ENCODE measurements at regions not wholly inside any gene's neighbourhood (a gene's known extent, or its start where the extent isn't known, plus 50 kb on each side); places are given as distances from the start of the nearest gene placed in this dataset.

DNA sequence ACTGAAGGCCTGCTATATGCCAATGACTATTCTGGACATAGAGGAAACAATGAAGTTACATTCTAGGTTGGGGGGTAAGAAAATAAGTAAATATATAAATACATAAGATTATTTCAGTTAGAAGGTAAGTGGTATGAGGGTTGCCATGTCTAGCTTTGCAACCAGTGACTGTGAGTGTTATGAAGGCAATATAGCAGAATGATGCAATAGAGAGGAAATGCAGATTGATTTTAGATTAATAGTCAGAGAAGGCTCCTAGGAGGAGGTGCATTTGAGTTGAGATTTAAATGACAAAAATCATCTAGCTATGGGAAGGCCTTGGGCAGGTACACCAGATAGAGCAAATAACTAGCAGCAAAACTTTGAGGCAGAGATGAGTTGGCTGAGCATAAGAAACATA, 243.2 kb downstream of the FBXO8 start:
- TF ChIP-seq, protein P1, sequence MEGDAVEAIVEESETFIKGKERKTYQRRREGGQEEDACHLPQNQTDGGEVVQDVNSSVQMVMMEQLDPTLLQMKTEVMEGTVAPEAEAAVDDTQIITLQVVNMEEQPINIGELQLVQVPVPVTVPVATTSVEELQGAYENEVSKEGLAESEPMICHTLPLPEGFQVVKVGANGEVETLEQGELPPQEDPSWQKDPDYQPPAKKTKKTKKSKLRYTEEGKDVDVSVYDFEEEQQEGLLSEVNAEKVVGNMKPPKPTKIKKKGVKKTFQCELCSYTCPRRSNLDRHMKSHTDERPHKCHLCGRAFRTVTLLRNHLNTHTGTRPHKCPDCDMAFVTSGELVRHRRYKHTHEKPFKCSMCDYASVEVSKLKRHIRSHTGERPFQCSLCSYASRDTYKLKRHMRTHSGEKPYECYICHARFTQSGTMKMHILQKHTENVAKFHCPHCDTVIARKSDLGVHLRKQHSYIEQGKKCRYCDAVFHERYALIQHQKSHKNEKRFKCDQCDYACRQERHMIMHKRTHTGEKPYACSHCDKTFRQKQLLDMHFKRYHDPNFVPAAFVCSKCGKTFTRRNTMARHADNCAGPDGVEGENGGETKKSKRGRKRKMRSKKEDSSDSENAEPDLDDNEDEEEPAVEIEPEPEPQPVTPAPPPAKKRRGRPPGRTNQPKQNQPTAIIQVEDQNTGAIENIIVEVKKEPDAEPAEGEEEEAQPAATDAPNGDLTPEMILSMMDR (IDR thresholded peaks at IDR 0.05 in 2 of 3, conservative IDR thresholded peaks at IDR 0.05 in 1 of 3; ENCODE audit: borderline replicate concordance in 1 of 3, insufficient read depth in 1 of 3, low read depth in 2 of 3, low read length in 2 of 3), result no peak
- no peak for TF ChIP-seq SRF (IDR thresholded peaks at IDR 0.05; ENCODE audit: low read depth)
- TF ChIP-seq TCF7L2 (IDR thresholded peaks at IDR 0.05; ENCODE audit: borderline replicate concordance, extremely low read depth, insufficient read depth, insufficient read length), result no peak
- TF ChIP-seq ZNF274 (IDR thresholded peaks at IDR 0.05; ENCODE audit: low read depth, low read length), result no peak
- TF ChIP-seq EGR1 (IDR thresholded peaks at IDR 0.05; ENCODE audit: low read depth), result no peak
- no peak for TF ChIP-seq POLR2A (IDR thresholded peaks at IDR 0.05; ENCODE audit: borderline replicate concordance, extremely low read depth, insufficient read depth, insufficient read length)
- no peak for TF ChIP-seq RAD21 (IDR thresholded peaks at IDR 0.05; ENCODE audit: low read depth)
- TF ChIP-seq, protein P2, sequence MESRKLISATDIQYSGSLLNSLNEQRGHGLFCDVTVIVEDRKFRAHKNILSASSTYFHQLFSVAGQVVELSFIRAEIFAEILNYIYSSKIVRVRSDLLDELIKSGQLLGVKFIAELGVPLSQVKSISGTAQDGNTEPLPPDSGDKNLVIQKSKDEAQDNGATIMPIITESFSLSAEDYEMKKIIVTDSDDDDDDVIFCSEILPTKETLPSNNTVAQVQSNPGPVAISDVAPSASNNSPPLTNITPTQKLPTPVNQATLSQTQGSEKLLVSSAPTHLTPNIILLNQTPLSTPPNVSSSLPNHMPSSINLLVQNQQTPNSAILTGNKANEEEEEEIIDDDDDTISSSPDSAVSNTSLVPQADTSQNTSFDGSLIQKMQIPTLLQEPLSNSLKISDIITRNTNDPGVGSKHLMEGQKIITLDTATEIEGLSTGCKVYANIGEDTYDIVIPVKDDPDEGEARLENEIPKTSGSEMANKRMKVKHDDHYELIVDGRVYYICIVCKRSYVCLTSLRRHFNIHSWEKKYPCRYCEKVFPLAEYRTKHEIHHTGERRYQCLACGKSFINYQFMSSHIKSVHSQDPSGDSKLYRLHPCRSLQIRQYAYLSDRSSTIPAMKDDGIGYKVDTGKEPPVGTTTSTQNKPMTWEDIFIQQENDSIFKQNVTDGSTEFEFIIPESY (IDR thresholded peaks at IDR 0.05; ENCODE audit: extremely low read depth, insufficient replicate concordance, low read length), result no peak
- no peak for TF ChIP-seq POLR2AphosphoS5 (IDR thresholded peaks at IDR 0.05; ENCODE audit: low read depth, low read length)
